ENCODE measurements at regions not wholly inside any gene's neighbourhood (a gene's known extent, or its start where the extent isn't known, plus 50 kb on each side); places are given as distances from the start of the nearest gene placed in this dataset.

DNA sequence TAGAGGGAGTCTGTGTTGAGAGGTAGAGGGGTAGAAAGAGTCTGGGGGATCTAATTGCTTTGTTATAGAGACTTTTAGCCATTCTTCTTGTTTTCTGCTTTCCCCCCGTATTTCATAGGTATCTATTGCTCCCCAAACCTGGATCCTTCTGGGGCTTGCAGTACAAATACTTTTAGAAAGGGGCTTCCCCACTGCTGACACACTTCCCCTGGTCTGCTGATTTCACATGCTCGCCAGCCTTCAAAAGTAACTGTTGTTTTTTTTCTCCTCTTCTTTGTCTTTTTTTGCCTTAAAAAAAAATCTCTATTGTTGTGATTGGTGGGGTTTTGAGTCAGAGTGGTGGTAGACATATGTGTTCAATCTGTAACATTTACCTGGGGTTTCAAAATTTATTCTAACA is 300.6 kb upstream of the AZI2 start:
- no peak for DNase-seq

DNA sequence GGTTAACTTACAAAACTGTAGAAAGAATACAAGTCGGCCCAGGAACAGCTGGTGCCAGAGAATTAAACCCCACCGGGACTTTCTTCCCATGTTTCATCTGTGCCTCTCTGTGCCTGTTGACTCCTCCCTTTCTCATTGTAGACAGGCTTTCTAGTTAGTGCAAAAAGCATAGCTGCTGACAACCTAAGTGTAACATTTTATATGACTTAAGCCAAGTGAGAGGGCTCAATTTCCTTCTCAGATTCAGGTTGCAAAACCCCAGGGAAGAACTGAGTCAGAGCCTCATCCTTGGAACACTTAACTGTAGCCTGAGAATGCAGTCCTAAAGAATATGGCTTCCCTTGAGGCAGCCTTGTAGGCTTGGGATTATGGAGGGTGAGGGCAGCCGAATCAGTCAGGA is 302.5 kb upstream of the AZI2 start:
- DNase-seq = peak; percentile 36

DNA sequence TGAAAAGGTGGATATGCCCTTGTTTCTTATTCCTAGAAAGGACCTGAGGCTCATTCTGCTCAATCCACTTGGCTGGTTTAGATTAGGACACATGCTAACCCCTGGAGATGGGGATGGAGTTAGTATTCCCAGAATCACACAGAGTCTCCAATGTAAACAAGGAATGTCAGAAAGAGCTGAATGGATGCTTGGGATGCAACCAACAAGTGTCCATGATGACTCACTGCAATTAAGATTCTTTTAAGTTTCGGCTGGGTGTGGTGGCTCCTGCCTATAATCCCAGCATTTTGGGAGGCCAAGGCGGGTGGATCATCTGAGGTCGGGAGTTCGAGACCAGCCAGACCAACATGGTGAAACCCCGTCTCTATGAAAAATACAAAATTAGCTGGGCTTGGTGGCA is 315.5 kb upstream of the AZI2 start:
- no peak for DNase-seq

- peak; percentile 85 for DNase-seq
These were observed 319.3 kb upstream of the AZI2 start for GRCh38 chr3:28667646-28668621.

DNA sequence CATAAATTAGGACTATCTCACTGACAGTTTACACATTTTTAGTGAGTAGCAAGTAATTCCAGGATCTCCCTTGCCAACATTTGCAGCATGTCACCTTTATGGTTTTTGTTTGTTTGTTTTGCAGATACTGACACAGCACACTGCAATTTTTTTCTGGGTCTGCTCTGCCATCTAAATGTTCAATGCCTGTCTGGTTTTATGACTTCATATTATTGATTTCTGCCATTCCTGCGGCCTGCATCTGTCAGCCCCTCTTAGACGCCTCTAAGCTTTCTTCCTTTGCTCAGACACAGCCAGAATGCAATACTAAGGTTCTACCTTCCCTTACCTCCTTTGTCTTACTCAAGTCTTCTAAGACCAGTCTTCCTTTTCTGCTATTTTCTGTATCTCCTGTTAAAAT is 321.2 kb upstream of the AZI2 start:
- DNase-seq = no peak

DNA sequence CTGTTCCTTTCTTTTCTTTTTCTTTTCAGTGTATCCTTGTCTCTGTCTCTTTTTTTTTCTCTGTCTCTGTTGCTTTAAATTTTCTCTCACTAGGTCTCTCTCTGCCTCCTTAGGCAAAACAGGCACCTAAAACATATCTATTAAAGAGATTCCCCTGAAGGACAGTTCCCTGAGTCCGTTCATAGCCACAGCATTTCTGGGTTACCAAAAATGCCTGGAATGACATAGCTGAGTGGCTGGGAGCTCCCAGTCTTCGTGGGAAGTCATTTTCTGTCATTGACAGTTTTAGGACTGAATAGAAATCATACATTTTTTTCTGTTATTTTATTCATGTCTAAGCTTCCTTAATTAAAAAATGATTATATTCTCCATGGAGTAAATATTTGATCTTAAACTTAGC is 323.8 kb upstream of the AZI2 start:
- no peak for DNase-seq

DNA sequence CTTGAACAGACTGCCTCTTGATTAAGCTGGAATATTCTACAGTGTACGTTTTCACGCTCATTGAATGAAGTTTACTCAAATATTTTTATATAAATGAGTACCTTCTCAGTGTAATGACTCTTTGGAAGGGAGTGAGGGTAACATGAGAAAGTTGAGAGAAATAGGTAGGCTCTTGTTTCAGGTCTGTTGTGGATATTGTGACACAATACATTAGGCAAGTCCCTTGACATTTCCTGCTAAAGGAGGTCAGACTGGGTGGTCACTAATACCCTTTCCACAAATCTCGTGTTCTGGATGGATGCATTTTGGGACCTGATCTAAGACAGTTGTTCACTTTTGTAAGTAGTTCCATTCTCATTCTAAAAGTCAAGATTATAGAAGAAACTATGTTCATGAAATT is 324.8 kb upstream of the AZI2 start:
- DNase-seq = no peak

DNA sequence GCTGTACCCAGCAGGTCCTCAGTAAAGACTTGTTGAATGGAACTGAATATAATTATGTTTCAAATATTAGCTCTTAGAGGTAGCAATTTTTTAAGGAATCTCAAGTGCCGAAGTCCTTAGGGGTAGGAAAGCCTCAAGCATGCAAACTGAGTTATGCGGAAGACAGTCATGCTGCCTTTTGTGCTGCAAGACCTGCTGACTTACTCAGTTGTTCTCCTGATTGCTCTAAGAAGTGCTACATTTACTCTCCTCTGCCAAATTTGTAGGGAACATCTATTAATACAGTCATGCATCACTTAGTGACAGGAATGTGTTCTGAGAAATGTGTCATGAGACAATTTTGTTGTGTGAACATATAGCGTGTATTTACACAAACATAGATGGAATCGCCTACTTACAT is 325.6 kb upstream of the AZI2 start:
- DNase-seq = no peak

DNA sequence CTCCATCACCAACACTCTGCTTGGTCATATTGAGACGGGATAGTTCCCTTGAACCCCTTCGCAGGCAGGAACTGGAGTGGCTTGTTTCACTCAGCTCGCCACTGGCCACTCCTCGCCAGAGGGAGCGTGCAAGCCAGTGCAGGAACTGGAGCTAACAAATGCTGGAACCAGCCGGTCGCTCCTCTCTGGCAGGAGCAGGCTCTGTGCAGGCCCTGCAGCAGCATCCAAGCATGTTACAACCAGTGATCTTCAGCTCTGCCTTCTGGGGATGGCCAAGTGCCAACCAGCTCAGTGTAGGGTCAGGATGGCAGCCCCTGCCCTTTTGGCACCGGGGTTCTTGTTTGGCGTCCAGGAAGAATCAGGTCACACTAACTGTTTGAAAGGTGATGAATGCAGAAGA is 329.0 kb upstream of the AZI2 start:
- peak; percentile 24 for DNase-seq

GRCh38 chr3:28678086-28678485 is 329.5 kb upstream of the AZI2 start:
- DNase-seq = peak; percentile 79

DNA sequence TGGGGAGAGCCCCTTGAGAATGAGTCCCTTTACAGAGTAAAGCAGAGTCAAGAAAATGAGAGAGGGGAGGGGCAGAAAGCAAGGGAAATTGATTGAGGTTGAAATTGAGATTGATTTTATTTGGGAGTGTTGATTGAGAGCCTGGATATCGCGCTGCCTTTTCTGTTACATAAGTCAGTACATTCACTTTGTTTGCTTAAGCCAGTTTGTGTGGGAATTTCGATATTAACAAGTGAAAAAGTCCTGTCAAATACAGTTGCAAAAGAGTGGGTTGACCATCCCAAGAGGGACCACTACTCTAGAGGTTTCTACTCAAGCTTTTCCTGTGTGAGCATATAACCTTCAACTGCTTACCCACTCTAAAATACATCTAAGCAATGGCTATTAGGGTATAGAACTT is 331.4 kb upstream of the AZI2 start:
- DNase-seq = no peak

DNA sequence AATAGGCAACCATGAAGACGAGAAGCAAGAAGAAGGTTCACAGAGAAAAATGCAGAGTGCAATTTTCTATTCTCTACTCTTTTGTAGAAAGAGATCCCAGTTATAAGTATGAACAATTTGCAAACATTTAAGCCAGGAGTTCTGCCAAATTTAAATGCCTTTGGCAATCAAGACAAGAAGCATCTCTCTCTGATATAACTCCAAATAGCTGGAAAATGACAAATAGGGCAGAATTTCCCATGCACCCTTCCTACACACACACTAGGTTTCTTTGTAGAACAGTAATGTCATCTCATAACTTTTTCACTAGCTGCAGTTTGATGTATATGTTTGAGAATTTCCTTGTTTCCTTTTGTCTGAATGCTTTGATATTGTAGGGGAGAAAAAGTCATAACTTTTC is 333.5 kb upstream of the AZI2 start:
- DNase-seq = no peak

GRCh38 chr3:28690176-28690575 is 341.6 kb upstream of the AZI2 start:
- DNase-seq = no peak

GRCh38 chr3:28698706-28699105 is 350.1 kb upstream of the AZI2 start:
- DNase-seq = peak; percentile 40

DNA sequence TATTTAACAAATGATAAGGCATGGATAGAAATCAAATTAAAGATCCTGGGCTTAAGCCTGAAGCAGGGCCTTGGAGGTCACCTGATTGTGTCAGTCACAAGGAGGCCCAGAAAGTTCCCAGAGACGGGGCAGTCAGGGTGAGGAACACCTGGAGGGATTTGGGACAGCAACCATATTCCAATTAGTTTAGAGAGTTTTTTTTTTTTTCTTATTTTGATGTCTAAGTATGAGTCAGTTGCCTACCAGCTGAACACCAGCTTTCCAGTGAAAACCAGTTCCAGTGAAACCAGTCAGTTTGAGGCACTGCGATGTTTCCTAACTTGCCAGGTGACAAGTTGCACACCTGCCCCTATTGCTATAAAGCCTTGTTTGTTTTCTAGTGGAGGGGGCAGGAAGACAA is 350.7 kb upstream of the AZI2 start:
- peak; percentile 5 for DNase-seq

GRCh38 chr3:28700728-28701127 is 352.1 kb upstream of the AZI2 start:
- no peak for DNase-seq

- DNase-seq = no peak
These were observed 355.2 kb upstream of the AZI2 start for GRCh38 chr3:28703843-28704242.

GRCh38 chr3:28711293-28711692 is 362.7 kb upstream of the AZI2 start:
- DNase-seq = no peak

GRCh38 chr3:28716939-28717338 is 368.3 kb upstream of the AZI2 start:
- DNase-seq = no peak

GRCh38 chr3:28718074-28718849 is 369.6 kb upstream of the AZI2 start:
- no peak for DNase-seq

DNA sequence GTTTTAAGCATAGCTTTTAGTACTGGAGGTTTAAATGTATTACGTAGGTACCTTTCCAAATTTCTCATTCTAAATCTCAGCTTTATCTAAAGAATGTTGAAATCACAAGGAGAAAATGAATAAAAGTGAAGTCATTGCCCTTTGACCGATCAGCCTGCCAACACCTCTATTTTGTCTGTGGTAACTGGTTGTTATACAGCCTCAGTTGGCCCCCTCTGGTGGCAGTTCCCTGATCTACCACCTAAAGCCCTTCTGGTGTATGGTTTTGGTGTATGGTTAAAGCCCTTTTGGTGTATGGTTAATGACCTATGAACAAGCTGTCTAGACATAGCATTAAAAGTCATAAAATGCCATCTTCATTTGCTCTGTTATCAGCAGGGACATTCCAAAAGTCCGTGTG is 378.2 kb upstream of the AZI2 start:
- DNase-seq = no peak

DNA sequence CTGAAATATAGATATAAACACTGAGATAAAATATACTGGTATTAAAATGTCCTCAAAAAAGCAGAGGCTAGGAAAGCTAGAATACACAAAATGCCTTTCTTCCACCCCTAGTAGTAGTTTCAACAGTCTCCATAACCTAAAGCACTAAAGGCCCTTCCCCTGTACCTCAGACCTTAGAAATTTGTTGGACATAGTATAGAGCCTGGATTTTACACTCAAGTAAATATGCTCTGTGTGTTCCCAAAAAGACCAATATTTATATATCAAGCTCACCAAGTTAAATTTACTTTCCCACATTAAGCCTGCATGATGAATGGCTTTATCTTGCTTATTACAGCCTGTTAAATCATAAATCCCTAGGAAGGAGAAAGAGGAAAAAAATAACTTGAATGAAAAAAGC is 378.7 kb upstream of the AZI2 start:
- DNase-seq = no peak

DNA sequence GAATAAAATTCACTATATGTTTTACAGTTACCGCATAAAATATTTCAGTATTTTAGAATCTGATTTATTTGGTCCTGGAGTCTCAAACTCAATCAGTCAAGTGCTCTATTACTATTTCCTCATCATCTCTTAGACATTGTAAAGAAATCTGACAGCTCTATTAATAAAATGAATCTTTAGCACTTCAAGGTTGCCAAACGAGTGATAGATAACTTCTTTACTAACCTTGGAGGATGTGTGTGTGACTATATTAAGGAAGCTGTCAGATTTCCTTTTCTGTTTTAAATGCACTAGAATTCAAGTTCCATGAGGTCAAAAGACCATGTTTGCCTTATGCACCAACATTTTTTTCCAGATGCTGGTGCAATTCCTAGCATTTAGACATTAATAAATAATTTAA is 389.8 kb upstream of the AZI2 start:
- DNase-seq = no peak

DNA sequence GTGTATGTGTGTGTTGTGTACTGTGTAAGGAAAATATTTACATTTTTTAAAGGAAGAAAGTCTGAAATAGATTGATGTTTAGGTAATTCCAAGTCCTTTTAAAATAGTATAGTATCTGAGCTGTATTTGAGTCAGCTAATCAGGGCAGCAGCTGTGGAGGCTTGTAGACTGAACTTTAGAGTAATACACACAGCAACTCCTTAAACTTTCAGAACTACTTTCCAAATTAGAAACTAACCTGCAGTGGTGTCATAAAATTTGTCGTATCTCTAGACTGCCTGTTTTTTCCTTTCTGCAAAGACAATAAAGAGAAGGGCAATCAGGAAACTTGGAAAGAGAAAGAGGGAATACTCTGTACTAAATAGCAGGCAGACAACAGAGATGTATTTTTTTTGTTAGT is 391.0 kb upstream of the AZI2 start:
- DNase-seq = no peak
